Hematopoietic multipotent progenitor cell treated with erythropoietin and hydrocortisone succinate and interleukin-3 and kit ligand, for 4 days (in vitro differentiated cells): ENCODE measurements at regions not wholly inside any gene's neighbourhood (a gene's known extent, or its start where the extent isn't known, plus 50 kb on each side); places are given as distances from the start of the nearest gene placed in this dataset.
"Not testable (repeated sequence)": the region's sequence is repeated elsewhere in the genome, so short reads cannot be mapped to it uniquely, and the experiment has no call there.

Experiments
- DNase-seq: peaks from one replicate; pipeline ENCODE4 v3.0.0-alpha.2; 2015

- DNase-seq, result no peak
Observed at GRCh38 chr18:78818495-78818894, 161.1 kb upstream of the SALL3 start.

- no peak for DNase-seq
Observed at GRCh38 chr18:78818961-78819360, 160.7 kb upstream of the SALL3 start.

GRCh38 chr18:78820161-78820834 lies 159.3 kb upstream of the SALL3 start:
- DNase-seq, result no peak

GRCh38 chr18:78821396-78821795 lies 158.2 kb upstream of the SALL3 start:
- DNase-seq, result no peak

- DNase-seq, result no peak
Observed at GRCh38 chr18:78822171-78822948, 157.3 kb upstream of the SALL3 start.

- DNase-seq, result no peak
Observed at GRCh38 chr18:78822949-78823285, 156.7 kb upstream of the SALL3 start.

- DNase-seq, result no peak
Observed at GRCh38 chr18:78825168-78825567, 154.4 kb upstream of the SALL3 start.

GRCh38 chr18:78826631-78827030 lies 153.0 kb upstream of the SALL3 start:
- DNase-seq, result no peak

- no peak for DNase-seq
Observed at GRCh38 chr18:78827141-78827540, 152.5 kb upstream of the SALL3 start.

GRCh38 chr18:78828131-78828530 lies 151.5 kb upstream of the SALL3 start:
- no peak for DNase-seq

- not testable (repeated sequence) for DNase-seq
Observed at GRCh38 chr18:78829026-78829425, 150.6 kb upstream of the SALL3 start.

GRCh38 chr18:78830161-78830560 lies 149.5 kb upstream of the SALL3 start:
- no peak for DNase-seq

- DNase-seq, result no peak
Observed at GRCh38 chr18:78830826-78831225, 148.8 kb upstream of the SALL3 start.

GRCh38 chr18:78831603-78832002 lies 148.0 kb upstream of the SALL3 start:
- no peak for DNase-seq

- no peak for DNase-seq
Observed at GRCh38 chr18:78833833-78834232, 145.8 kb upstream of the SALL3 start.

GRCh38 chr18:78836838-78837237 lies 142.8 kb upstream of the SALL3 start:
- DNase-seq, result no peak

GRCh38 chr18:78837754-78838153 lies 141.9 kb upstream of the SALL3 start:
- no peak for DNase-seq

- no peak for DNase-seq
Observed at GRCh38 chr18:78838183-78838582, 141.4 kb upstream of the SALL3 start.

GRCh38 chr18:78849046-78849445 lies 130.6 kb upstream of the SALL3 start:
- DNase-seq, result no peak

- no peak for DNase-seq
Observed at GRCh38 chr18:78849458-78849857, 130.2 kb upstream of the SALL3 start.

- no peak for DNase-seq
Observed at GRCh38 chr18:78853341-78853740, 126.3 kb upstream of the SALL3 start.

- DNase-seq, result no peak
Observed at GRCh38 chr18:78855188-78855587, 124.4 kb upstream of the SALL3 start.

- DNase-seq, result no peak
Observed at GRCh38 chr18:78856569-78857313, 122.9 kb upstream of the SALL3 start.
